ENCODE measurements at regions not wholly inside any gene's neighbourhood (a gene's known extent, or its start where the extent isn't known, plus 50 kb on each side); places are given as distances from the start of the nearest gene placed in this dataset.
"Not testable (repeated sequence)": the region's sequence is repeated elsewhere in the genome, so short reads cannot be mapped to it uniquely, and the experiment has no call there.

DNA sequence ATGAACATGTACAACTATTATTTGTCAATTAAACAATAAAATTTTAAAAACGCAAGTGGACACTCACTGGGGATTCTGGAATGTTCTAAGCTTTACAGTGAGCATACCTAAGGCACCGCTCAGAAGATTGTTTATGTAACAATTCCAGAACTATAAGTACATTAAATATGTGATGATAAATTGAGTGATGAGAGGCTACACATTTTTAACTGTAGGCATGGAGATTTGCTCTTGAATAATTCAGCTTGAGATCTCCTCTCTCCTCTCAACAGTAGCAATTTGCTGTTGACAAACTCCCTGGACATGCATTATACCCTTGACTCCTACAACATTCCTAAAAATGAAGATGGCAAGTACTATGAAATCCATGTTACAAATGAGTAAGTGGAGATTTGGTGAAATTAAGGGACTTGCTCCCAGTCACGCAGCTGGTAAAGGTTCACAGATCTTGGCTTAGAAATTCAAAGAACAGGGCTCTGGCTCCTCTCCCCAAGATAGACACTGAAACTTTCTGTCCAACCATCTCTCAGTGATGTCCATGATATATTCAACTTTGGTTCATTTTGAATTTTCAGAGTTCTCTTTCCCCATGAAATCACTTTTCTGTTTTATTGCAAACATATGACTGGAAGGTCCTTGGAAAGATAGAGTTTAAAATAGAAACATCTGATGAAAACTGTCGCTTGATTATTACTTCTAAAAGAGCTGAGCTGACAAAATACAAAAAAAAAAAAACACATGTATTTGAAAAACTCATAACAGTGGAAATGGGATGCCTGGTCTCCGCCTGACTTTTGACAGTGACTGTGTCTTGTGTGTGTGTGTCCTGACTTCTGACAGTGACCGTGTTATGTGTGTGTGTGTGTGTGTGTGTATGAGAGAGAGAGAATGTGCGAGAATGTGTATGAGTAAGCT is 488.3 kb downstream of the TNS3 start:
- no peak for DNase-seq (ENCODE audit: low read depth in 2 of 3, low spot score in 2 of 3)

DNA sequence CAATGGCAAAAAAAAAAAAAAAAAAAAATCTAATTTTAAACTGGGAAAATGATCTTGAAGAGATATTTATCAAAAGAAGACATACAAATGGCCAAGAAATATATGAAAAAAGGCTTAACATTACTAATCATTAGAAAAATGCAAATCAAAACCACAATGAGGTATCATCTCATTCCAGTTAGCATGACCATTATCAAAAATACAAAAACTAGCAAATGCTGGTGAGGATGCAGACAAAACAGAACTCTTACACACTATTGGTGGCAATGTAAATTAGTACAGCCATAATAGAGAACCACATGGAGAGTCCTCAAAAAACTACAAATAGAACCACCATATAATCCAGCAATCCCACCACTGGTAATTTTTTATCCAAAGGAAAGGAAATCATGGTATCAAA is 489.6 kb downstream of the TNS3 start:
- no peak for DNase-seq (ENCODE audit: low read depth in 2 of 3, low spot score in 2 of 3)

- no peak for DNase-seq (ENCODE audit: low read depth in 2 of 3, low spot score in 2 of 3)
These were observed 490.8 kb downstream of the TNS3 start for GRCh38 chr7:47091141-47091540.

GRCh38 chr7:47089461-47089860 is 492.4 kb downstream of the TNS3 start:
- DNase-seq (ENCODE audit: low read depth in 2 of 3, low spot score in 2 of 3): no peak

- no peak for DNase-seq (ENCODE audit: low read depth in 2 of 3, low spot score in 2 of 3)
These were observed 492.9 kb downstream of the TNS3 start for GRCh38 chr7:47089068-47089417.

DNA sequence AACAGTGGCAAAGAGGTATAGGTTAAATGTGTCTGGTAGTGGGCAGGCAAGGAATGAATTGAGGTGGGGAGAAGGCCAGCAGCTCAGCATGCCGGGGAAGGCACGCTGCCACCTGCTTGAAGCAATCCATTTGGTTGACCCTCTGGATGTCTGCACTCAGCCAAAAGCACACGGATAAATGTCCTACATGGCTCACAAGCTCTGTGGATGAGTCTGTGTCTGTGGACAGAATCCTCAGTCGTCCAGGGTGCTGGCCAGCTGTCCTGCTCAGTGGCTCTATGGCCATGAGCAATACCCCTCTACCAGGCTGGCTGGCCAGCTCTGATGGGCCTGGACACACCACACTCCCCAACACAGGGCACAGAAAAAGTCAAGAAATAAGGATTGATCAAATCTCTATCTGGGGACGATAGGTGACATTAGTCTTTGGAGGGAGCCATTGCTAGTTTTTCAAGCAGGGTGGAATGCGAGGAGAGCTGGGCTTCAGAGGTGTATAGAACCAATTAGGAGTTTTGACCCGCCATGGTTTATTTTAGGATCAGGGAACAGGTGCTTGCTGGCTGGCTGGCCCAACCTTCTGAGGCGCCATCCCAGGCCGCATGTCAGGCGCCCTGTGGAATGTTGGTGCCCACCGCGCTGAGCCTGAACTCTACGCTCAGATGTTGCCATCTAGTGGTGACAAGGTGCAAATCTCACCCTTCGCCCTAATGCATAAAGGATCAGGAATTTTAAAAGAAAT is 493.4 kb downstream of the TNS3 start:
- peak in 2 of 3 donors; percentile 37 to 49 for DNase-seq (ENCODE audit: low read depth in 2 of 3, low spot score in 2 of 3)

GRCh38 chr7:47087866-47088265 is 494.0 kb downstream of the TNS3 start:
- DNase-seq (ENCODE audit: low read depth in 2 of 3, low spot score in 2 of 3): no peak

GRCh38 chr7:47085491-47086275 is 496.2 kb downstream of the TNS3 start:
- no peak for DNase-seq (ENCODE audit: low read depth in 2 of 3, low spot score in 2 of 3)

- no peak for DNase-seq (ENCODE audit: low read depth in 2 of 3, low spot score in 2 of 3)
These were observed 498.2 kb downstream of the TNS3 start for GRCh38 chr7:47083476-47084250.

DNA sequence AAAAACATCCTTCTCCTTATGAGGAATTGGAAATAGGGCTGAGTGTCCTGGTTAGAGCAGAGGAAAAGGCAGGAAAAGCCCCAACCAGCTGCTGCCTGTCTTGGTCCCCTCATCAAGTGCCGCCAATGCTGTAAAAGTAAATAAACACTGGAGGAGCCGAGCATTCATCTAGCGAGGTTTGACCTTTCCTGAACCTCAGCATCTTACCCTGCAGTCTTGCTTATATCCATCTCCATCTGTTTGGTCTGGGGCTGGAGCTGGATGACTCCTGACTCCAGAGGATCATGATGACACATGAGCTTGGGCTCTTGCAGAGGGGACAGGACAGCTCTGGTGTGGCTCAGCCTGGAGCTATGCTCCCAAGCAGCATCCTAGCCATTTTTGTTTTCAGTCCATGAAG is 501.1 kb downstream of the TNS3 start:
- DNase-seq (ENCODE audit: low read depth in 2 of 3, low spot score in 2 of 3): no peak

- DNase-seq (ENCODE audit: low read depth in 2 of 3, low spot score in 2 of 3): no peak
These were observed 503.7 kb downstream of the TNS3 start for GRCh38 chr7:47078241-47078640.

DNA sequence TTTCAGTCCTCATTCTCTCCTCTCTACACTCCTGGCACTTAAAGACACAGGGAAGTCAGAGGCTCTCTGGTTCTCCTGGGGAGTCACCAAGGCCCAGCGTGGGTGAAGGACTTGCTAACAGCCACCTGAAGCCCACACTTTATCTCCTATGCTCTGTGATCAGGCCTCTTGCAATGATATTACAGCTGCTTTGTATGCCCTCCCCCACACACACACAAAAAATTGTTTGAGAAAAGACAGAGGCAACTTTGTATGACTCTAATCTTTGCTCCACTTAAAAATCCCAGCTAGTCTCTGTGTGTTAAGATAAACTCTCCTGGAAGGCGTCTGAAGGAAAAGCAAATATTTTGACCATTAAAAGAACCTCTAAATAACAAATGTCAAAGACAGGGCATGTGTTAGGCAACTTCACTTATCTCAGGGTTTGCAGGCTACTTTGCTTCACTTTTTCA is 507.2 kb downstream of the TNS3 start:
- no peak for DNase-seq (ENCODE audit: low read depth in 2 of 3, low spot score in 2 of 3)

DNA sequence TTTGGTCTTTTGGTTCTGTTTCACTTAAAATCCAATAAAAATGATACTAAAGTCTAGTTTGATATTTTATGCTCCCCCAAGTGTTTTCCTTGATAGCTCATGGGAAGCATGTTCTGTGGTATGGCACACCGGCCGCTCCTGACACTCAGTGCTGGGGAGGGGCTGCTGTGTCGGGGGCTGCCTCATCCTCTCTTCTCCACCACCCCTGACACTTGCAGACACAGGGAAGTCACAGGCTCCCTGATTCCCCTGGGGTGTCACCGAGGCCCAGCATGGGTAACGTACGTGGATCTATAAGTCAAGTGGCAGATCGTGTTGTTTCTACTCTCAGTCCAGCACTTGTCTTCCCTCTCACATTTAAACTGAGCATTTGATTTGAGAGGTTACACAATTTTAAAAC is 508.6 kb downstream of the TNS3 start:
- DNase-seq (ENCODE audit: low read depth in 2 of 3, low spot score in 2 of 3): no peak

GRCh38 chr7:47071866-47072265 is 510.0 kb downstream of the TNS3 start:
- no peak for DNase-seq (ENCODE audit: low read depth in 2 of 3, low spot score in 2 of 3)

GRCh38 chr7:47069385-47070076 is 512.4 kb downstream of the TNS3 start:
- no peak for DNase-seq (ENCODE audit: low read depth in 2 of 3, low spot score in 2 of 3)

DNA sequence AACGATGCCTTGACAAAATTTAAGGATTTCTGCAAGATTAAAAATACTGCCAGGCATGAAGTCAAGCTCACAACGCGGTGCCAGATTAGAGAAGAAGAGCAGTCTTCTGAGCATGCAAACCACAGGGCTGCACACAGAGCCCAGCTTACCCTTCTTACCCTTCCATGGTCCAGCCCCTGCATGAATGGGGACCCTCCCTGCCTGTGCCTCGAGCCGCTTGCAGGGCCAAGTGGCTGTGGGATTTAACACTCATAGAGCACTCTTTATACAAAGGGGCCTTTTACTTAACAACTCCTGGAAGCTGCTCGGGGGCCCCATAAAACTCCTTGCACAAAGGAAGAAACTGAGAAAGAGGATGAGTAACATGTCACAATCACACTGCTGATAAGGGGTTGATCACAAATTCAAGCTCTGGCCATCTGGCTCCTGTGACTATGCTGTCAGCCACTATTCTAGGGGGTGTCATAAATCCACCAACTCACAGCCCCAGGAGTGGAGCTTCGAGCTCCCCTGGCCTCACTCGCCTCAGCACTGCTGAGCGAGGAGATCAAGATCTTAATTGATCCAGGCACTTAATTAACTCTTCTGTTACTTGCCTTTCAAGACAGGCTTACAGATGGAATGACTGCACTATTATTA is 514.8 kb downstream of the TNS3 start:
- no peak for DNase-seq (ENCODE audit: low read depth in 2 of 3, low spot score in 2 of 3)

- no peak for DNase-seq (ENCODE audit: low read depth in 2 of 3, low spot score in 2 of 3)
These were observed 525.2 kb downstream of the TNS3 start for GRCh38 chr7:47056731-47057130.

GRCh38 chr7:47052541-47053208 is 529.2 kb downstream of the TNS3 start:
- not testable (repeated sequence) for DNase-seq (ENCODE audit: low read depth in 2 of 3, low spot score in 2 of 3)

Measured in hematopoietic multipotent progenitor cell (in vitro differentiated cells).